Renal cortex interstitium (tissue), 11 donors: ENCODE measurements at regions not wholly inside any gene's neighbourhood (a gene's known extent, or its start where the extent isn't known, plus 50 kb on each side); places are given as distances from the start of the nearest gene placed in this dataset.
"Not testable (repeated sequence)": the region's sequence is repeated elsewhere in the genome, so short reads cannot be mapped to it uniquely, and the experiment has no call there.

Experiments used
- DNase-seq, 11 donors: peaks; one replicate each; pipeline ENCODE4 v3.0.0-alpha.2; 2013; ENCODE audit warnings: low read depth in 9 of 11, low spot score in 4 of 11; ENCODE audit errors: extremely low read depth in 1 of 11

DNA sequence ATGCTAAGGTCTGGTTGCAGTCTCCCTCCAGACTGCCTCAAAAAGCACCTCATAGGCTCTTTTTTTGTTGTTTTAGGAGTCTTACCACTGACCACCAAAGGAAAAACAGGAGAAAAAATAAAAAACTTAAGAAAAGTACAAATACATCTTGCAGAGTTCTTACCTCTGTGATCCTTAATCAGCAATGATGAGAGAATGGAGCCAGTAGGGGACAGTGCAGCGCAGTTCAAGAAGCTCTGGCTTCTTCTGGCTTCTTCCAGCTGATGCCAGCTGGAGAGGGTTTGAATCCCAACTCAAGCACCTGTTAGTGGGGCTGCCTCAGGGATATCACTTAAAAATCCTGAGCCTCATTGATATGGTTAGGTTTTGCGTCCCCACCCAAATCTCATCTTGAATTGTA is 223.3 kb upstream of the ISX start:
- no peak for DNase-seq

DNA sequence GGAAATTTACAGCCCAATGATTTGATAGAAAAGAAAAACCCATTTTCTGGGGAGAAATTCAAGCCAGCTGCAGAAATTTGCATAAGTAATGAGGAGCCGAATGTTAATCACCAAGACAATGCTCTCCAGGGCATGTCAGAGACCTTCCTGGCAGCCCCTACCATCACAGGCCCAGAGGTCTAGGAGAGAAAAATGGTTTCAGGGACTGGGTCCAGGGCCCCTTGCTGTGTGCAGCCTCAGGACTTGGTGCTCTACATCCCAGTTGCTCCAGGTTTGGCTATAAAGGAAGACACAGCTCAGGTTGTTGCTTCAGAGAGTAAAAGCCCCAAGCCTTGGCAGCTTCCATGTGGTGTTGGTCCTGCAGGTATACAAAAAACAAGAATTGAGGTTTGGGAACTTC is 222.2 kb upstream of the ISX start:
- not testable (repeated sequence) for DNase-seq

GRCh38 chr22:34845391-34845790 is 220.6 kb upstream of the ISX start:
- no peak for DNase-seq

DNA sequence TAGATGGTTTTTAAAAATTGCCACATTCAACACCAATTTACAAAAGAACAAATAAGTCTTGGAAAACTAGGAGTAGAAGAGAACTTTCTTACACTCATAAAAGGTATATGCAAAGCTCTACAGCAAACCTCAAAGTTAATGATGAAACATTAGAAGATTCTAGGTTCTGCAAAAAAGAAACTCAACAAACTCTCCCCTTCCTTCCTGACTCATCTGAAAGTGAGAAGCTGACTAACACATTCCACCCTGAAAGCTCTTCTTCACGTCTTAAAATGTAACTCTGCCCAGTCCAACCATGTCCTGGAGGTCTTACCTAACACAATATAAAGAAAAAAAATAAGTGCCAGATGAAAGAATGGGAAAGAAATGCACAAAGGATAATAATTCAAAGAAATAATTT is 218.9 kb upstream of the ISX start:
- no peak for DNase-seq

GRCh38 chr22:34849965-34850364 is 216.0 kb upstream of the ISX start:
- DNase-seq, result no peak

- no peak for DNase-seq
Observed at GRCh38 chr22:34851918-34852662, 213.9 kb upstream of the ISX start.

GRCh38 chr22:34855471-34855870 is 210.5 kb upstream of the ISX start:
- DNase-seq, result no peak

- DNase-seq, result no peak
Observed at GRCh38 chr22:34858066-34858465, 207.9 kb upstream of the ISX start.

DNA sequence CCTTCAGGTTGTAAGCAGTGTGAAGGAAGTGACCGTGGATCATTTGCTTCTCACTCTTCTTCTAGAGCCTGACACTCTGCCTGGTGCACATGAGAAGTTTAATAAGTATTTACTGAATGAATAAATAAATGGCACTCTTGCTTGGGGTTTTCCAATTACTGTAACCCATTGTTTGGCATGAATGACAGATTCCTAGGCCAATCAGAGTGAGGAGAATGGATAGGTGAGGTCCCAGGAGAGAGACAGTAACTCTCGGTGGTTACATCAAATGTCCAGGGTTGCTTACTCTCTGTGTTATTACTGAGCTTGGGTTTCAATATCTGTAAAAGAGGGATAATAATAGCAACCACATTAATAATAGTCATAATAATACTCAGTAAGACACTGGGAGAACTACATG is 204.2 kb upstream of the ISX start:
- no peak for DNase-seq

- no peak for DNase-seq
Observed at GRCh38 chr22:34866081-34866480, 199.9 kb upstream of the ISX start.

GRCh38 chr22:34866495-34867131 is 199.3 kb upstream of the ISX start:
- DNase-seq, result peak in 4 of 11 donors; percentile 2 to 25 (median 8)

- no peak for DNase-seq
Observed at GRCh38 chr22:34877506-34877905, 188.5 kb upstream of the ISX start.

DNA sequence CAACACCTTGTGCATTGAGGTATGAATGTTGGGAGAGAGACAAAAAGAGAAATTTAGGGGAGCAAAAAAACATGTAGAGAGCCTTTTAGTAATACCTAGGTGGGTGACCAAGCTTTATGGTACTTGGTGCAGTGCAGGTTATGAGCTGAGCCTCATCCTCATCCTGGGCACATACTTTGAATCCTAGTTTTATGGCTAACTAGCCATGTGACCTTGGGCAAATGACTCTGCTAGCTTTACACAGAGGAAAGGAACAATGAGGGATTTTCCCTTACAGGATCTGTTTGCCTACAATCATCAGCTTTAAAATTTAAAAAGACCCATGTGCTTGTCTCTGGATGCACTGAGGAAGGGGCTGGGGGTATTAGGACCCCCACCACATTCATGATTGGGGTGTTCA is 187.8 kb upstream of the ISX start:
- no peak for DNase-seq

GRCh38 chr22:34879001-34879400 is 187.0 kb upstream of the ISX start:
- no peak for DNase-seq

- no peak for DNase-seq
Observed at GRCh38 chr22:34880662-34881061, 185.3 kb upstream of the ISX start.

- DNase-seq, result no peak
Observed at GRCh38 chr22:34881453-34881852, 184.5 kb upstream of the ISX start.

DNA sequence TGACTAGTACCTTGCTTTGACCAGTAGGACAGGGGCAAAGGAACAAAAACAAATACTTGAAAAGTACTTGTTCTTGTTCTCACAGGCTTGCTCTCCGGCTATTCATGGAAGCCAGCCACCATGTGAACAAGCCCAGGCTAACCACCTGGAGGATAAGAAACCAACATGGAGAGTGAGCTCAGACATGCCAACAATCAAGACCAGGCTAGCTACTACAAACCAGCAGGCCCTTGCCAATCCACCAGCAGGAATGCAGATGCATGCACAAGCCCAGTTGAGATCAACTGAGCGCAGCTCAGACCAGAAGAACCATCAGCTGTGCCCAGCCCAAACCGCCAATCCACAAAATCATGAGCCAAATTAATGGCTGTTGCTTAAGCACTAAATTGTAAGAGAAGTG is 180.1 kb upstream of the ISX start:
- DNase-seq, result no peak

- DNase-seq, result no peak
Observed at GRCh38 chr22:34886391-34886790, 179.6 kb upstream of the ISX start.

- no peak for DNase-seq
Observed at GRCh38 chr22:34886812-34887211, 179.1 kb upstream of the ISX start.

DNA sequence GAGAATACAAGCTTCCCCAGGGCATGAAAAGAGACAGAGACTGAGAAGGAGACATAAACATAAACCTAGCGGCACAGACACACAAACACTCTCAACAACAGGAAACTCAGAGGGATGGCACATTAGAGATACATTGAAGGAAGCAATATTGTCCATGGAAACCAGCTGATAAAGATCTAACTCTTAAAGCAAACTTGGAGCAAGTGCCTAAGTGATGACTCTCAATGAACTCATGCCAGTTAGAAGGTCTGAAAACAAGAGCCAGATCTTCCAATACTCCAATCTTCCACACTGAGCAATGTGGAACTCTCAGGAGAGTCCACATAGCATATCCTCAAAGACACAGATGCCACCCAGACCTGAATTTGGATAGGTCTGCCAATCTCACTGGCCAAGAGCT is 168.8 kb upstream of the ISX start:
- no peak for DNase-seq

DNA sequence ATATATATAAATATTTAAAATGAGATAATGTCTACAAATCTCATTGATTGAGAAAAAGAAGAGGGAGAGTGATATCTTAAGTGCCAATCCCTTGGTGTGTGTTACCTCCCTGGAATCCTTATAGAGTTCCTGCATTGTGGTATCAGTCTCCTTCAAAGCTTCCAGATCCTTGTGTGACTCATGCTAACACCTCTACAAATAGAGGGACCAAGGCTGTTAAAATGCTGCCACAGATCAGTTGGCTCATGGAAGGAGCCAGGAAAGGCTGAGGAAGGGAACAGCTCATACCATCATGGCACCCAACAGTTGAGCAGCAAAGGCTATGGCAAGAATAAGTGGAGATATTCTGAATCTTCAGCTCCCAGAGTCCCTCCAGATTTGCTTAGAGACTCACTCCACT is 163.6 kb upstream of the ISX start:
- DNase-seq, result no peak
